Right ventricle myocardium inferior (tissue), 1 donor: ENCODE measurements at regions not wholly inside any gene's neighbourhood (a gene's known extent, or its start where the extent isn't known, plus 50 kb on each side); places are given as distances from the start of the nearest gene placed in this dataset.
"Not testable (repeated sequence)": the region's sequence is repeated elsewhere in the genome, so short reads cannot be mapped to it uniquely, and the experiment has no call there.

Experiments
- ATAC-seq: fragments of 200-7000 bp; cut with Tn5 transposase; one replicate; pipeline ENCODE4 v1.9.1; 2020; ENCODE audit warnings: mild to moderate bottlenecking, moderate library complexity
- DNase-seq: peaks from one replicate; pipeline ENCODE4 v3.0.0; 2021; ENCODE audit errors: missing footprints
- intact Hi-C: fragments of 100-400 bp; cut with DNase I; formaldehyde crosslinking; loops from one replicate; pipeline ENCODE4 v1.11.0; 2022
- donor health status: DM: no; HTN: yes; CAD: no; lungs with severe emphysema.

- ATAC-seq (no peak), DNase-seq (no peak)
- intact Hi-C loops: no loop called here
These were observed 70.4 kb upstream of the SETMAR start for GRCh38 chr3:4232798-4233197.

- no peak for ATAC-seq
- intact Hi-C loops: no loop called here
- no peak for DNase-seq
These were observed 69.7 kb upstream of the SETMAR start for GRCh38 chr3:4233488-4233887.

- ATAC-seq (no peak), DNase-seq (no peak)
- intact Hi-C loops: no loop called here
These were observed 68.3 kb upstream of the SETMAR start for GRCh38 chr3:4234889-4235288.

GRCh38 chr3:4235690-4236089 lies 67.5 kb upstream of the SETMAR start:
- no peak for ATAC-seq
- no peak for DNase-seq
- intact Hi-C loops: no loop called here

- ATAC-seq: no peak
These were observed 61.5 kb upstream of the SETMAR start for GRCh38 chr3:4241595-4242170.

GRCh38 chr3:4245671-4246070 lies 57.5 kb upstream of the SETMAR start:
- no peak for ATAC-seq
- intact Hi-C loops: no loop called here
- no peak for DNase-seq

More at GRCh38 chr3:4241595-4242170, 61.5 kb upstream of the SETMAR start:
- no peak for DNase-seq
- intact Hi-C loops: no loop called here

- no peak for DNase-seq
- intact Hi-C loops: no loop called here
These were observed 55.8 kb upstream of the SETMAR start for GRCh38 chr3:4247391-4247790.

GRCh38 chr3:4250064-4250463 lies 53.1 kb upstream of the SETMAR start:
- ATAC-seq (no peak), DNase-seq (no peak)
- intact Hi-C loops: no loop called here

More at GRCh38 chr3:4247391-4247790, 55.8 kb upstream of the SETMAR start:
- ATAC-seq: no peak

- ATAC-seq (no peak), DNase-seq (no peak)
- intact Hi-C loops: no loop called here
These were observed 51.8 kb upstream of the SETMAR start for GRCh38 chr3:4251412-4251811.

- intact Hi-C loops, ATAC-seq, DNase-seq: not testable (repeated sequence)
These were observed 49.9 kb upstream of the SETMAR start for GRCh38 chr3:4253072-4253832.
